ENCODE measurements at regions not wholly inside any gene's neighbourhood (a gene's known extent, or its start where the extent isn't known, plus 50 kb on each side); places are given as distances from the start of the nearest gene placed in this dataset.
"Not testable (repeated sequence)": the region's sequence is repeated elsewhere in the genome, so short reads cannot be mapped to it uniquely, and the experiment has no call there.

- TF ChIP-seq CTCF (IDR thresholded peaks at IDR 0.05; ENCODE audit: low read depth, low read length): no peak
- no peak for DNase-seq (ENCODE audit: low read depth in 2 of 2)
- H3K4me3 ChIP-seq (replicated peaks in 1 of 2; ENCODE audit: low read depth in 2 of 2, low read length in 2 of 2): no peak overlapping the region
These were observed 1076.8 kb downstream of the TBL1XR1 start for GRCh38 chr3:176120507-176120906.

- H3K4me3 ChIP-seq (replicated peaks in 1 of 2; ENCODE audit: low read depth in 2 of 2, low read length in 2 of 2): no peak overlapping the region
- DNase-seq (ENCODE audit: low read depth in 2 of 2): no peak
- no peak for TF ChIP-seq CTCF (IDR thresholded peaks at IDR 0.05; ENCODE audit: low read depth, low read length)
These were observed 1077.5 kb downstream of the TBL1XR1 start for GRCh38 chr3:176119826-176120225.

- no peak for TF ChIP-seq CTCF (IDR thresholded peaks at IDR 0.05; ENCODE audit: low read depth, low read length)
- H3K4me3 ChIP-seq (replicated peaks in 1 of 2; ENCODE audit: low read depth in 2 of 2, low read length in 2 of 2): no peak overlapping the region
- DNase-seq (ENCODE audit: low read depth in 2 of 2): no peak
These were observed 1090.9 kb downstream of the TBL1XR1 start for GRCh38 chr3:176106380-176106779.

GRCh38 chr3:176097027-176097426, 1100.3 kb downstream of the TBL1XR1 start:
- TF ChIP-seq CTCF (IDR thresholded peaks at IDR 0.05; ENCODE audit: low read depth, low read length): no peak
- no peak for DNase-seq (ENCODE audit: low read depth in 2 of 2)
- no peak overlapping the region for H3K4me3 ChIP-seq (replicated peaks in 1 of 2; ENCODE audit: low read depth in 2 of 2, low read length in 2 of 2)

GRCh38 chr3:176093892-176094291, 1103.4 kb downstream of the TBL1XR1 start:
- DNase-seq (ENCODE audit: low read depth in 2 of 2); H3K4me3 ChIP-seq (replicated peaks in 1 of 2; ENCODE audit: low read depth in 2 of 2, low read length in 2 of 2): not testable (repeated sequence)

DNA sequence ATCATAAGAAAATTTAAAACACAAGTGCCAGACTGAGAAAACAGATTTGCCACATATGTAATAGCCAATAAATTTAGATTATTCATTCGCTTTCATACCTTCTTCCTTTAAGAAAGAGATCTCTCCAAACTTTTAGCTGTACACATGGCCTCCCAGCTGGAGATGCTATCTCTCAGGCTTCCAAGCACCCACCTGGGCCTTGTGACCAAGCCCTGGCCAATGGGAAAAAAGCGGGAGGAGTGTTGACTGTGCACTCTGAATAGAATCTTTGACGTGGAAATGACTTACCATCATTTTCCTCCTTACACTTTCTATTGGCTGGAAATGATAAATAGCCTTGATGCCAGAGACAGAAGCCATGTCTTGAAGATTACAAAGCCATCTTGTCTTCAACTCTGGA, 1106.6 kb downstream of the TBL1XR1 start:
- H3K4me3 ChIP-seq (replicated peaks in 1 of 2; ENCODE audit: low read depth in 2 of 2, low read length in 2 of 2): no peak overlapping the region
- TF ChIP-seq CTCF (IDR thresholded peaks at IDR 0.05; ENCODE audit: low read depth, low read length): no peak
- DNase-seq (ENCODE audit: low read depth in 2 of 2): no peak

DNA sequence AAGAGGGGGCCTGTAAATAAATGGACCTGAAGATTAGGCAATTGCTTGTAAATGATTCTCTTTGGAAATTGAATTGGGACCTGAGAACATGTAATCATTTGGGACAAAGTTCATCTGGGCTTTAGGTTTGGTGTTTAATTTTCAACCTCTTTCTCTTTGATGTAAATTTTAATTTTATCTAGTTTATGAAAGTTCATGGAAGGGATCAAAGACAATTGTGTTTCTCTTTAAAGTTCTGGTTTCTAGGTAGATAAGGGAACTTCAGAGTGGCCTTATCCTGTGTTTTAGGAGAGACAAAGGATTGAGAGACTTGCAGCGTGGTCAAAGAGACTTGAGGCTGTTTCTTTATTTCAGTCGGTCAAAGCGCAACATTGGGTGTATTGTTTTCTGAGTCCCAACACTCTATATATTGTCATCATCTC, 1108.3 kb downstream of the TBL1XR1 start:
- DNase-seq (ENCODE audit: low read depth in 2 of 2): no peak
- no peak for TF ChIP-seq CTCF (IDR thresholded peaks at IDR 0.05; ENCODE audit: low read depth, low read length)
- H3K4me3 ChIP-seq (replicated peaks in 1 of 2; ENCODE audit: low read depth in 2 of 2, low read length in 2 of 2): no peak overlapping the region

All from cardiac fibroblast (primary cell).